Adrenal gland (tissue), 9 donors: ENCODE measurements at regions not wholly inside any gene's neighbourhood (a gene's known extent, or its start where the extent isn't known, plus 50 kb on each side); places are given as distances from the start of the nearest gene placed in this dataset.

Experiments used
- DNase-seq, 7 donors: peaks; one replicate each; pipeline ENCODE4 v3.0.0-alpha.2; 2019 to 2020
- H3K27ac ChIP-seq, 5 donors: fragments of 200-600 bp; sonication (generic) in 4 of 5; 1 replicate in 3 of 5; 2 replicates in 2 of 5; pipeline versions ENCODE4 v1.5.1 to v1.8.0; 2016 to 2020; ENCODE audit warnings: mild to moderate bottlenecking in 1 of 5
- H3K27me3 ChIP-seq: fragments of 200-600 bp; 2 replicates; pipeline ENCODE4 v1.8.0; 2021
- H3K36me3 ChIP-seq, 2 donors: fragments of 200-600 bp; replicated peaks in 1 of 2; 1 replicate in 1 of 2; 2 replicates in 1 of 2; pipeline versions ENCODE4 v1.5.1 to v1.8.0; 2018 to 2022
- H3K4me1 ChIP-seq, 2 donors: fragments of 200-600 bp; replicated peaks in 1 of 2; 1 replicate in 1 of 2; 2 replicates in 1 of 2; pipeline versions ENCODE4 v1.5.1 to v1.8.0; 2018 to 2021
- H3K4me3 ChIP-seq, 4 donors: fragments of 200-600 bp; sonication (generic) in 3 of 4; one replicate each; pipeline ENCODE4 v1.5.1; 2016 to 2018
- H3K9me3 ChIP-seq, 3 donors: fragments of 200-600 bp; sonication (generic) in 1 of 3; replicated peaks in 1 of 3; 1 replicate in 2 of 3; 2 replicates in 1 of 3; pipeline versions ENCODE4 v1.5.1 to v1.8.0; 2016 to 2021
- POLR2A ChIP-seq, 2 donors: fragments of 450-650 bp; IDR thresholded peaks; one replicate each; pipeline ENCODE4 v1.6.1; 2017; ENCODE audit warnings: antibody characterized with exemption in 2 of 2, mild to moderate bottlenecking in 2 of 2, moderate library complexity in 1 of 2
- WGBS, 4 donors: extraction: QIAGEN DNeasy Blood & Tissue Kit in 2 of 4; methylation state at CpG; one replicate each; pipeline versions ENCODE4 v1.1.5 to v1.1.7; 2013 to 2017; 5-methylcytosine and 5-hydroxymethylcytosine counted together
- intact Hi-C, 2 donors: fragments of 100-400 bp; cut with DNase I; formaldehyde crosslinking; loops; one replicate each; pipeline versions ENCODE4 v1.14.1 to v1.15.0; 2022 to 2023
- TF ChIP-seq, protein P1 (sequence below), 6 experiments: fragments of 450-650 bp in 4 of 6; fragments of 200-600 bp in 2 of 6; sonication (generic) in 1 of 6; IDR thresholded peaks; 1 replicate in 5 of 6; 2 replicates in 1 of 6; pipeline versions ENCODE4 v1.5.1 to v1.8.0; 2016 to 2021; ENCODE audit warnings: antibody characterized with exemption in 6 of 6, mild to moderate bottlenecking in 2 of 6, moderate library complexity in 1 of 6
- donor health status: healthy with polysubstance abuse.
- donor health status: Bipolar disorder and iron deficiency.
- donor health status: DM: yes; HTN: yes; CAD: no.
- donor health status: DM: no; HTN: no; CAD: no.
- donor health status: DM: no; HTN: no; CAD: no.

DNA sequence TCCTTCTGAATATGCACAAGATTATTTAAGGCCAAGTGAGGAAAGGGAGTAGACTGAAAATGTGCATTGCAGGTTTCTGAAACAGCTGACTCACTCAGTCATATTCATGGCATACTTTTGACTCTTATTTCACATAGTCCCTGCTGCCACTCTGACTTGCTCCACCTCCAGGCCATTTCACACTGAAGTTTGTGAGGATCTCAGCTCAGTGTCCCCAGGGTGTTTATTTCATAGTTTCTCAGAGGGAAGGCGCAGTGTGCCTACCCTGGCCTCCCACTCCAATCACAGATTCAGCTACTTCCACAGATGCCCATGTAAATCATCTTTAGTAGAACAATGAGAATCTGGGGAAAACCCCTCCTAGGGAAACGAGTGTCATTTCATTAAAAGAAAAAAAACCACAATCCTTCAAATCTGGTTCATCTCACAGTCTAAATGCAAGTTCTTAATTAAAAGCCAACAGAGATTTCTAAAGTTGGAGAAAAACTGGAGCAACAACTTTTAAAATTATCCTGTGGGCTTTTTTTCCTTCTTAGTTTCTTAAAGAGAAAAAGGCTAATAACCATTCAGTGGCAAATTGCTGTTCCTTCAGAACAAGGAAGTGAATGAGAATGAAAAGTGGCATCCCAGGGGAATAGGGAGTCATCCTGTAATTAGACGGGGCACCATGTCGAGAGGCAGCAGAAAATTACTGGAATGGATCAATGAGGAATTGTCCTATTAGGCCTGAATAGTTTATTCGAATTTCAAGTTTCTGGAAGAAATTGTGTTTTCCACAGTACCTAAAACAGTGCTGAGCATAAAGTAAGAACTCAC lies 133.6 kb downstream of the TFAP2B start:
- intact Hi-C loops, result no loop called here
- Histone ChIP-seq H3K4me1 (no peaks in the 10 kb centered on the region), H3K27ac (no peak overlapping the region), H3K36me3 (no peaks in the 10 kb centered on the region), H3K9me3 (no peaks in the 10 kb centered on the region), H3K27me3 (no peaks in the 10 kb centered on the region), H3K4me3 (no peak overlapping the region)
- no peak for DNase-seq
- 51 to 62% (median 54%) methylated on average over 5 of the region's 5 CpGs for WGBS, 4 donors
- no peak for TF ChIP-seq POLR2A (IDR thresholded peaks at IDR 0.05)
- TF ChIP-seq, protein P1, sequence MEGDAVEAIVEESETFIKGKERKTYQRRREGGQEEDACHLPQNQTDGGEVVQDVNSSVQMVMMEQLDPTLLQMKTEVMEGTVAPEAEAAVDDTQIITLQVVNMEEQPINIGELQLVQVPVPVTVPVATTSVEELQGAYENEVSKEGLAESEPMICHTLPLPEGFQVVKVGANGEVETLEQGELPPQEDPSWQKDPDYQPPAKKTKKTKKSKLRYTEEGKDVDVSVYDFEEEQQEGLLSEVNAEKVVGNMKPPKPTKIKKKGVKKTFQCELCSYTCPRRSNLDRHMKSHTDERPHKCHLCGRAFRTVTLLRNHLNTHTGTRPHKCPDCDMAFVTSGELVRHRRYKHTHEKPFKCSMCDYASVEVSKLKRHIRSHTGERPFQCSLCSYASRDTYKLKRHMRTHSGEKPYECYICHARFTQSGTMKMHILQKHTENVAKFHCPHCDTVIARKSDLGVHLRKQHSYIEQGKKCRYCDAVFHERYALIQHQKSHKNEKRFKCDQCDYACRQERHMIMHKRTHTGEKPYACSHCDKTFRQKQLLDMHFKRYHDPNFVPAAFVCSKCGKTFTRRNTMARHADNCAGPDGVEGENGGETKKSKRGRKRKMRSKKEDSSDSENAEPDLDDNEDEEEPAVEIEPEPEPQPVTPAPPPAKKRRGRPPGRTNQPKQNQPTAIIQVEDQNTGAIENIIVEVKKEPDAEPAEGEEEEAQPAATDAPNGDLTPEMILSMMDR (IDR thresholded peaks at IDR 0.05), result no peak

- Histone ChIP-seq H3K27ac (no peak overlapping the region), H3K36me3 (no peaks in the 10 kb centered on the region), H3K9me3 (no peaks in the 10 kb centered on the region), H3K27me3 (no peaks in the 10 kb centered on the region), H3K4me3 (no peak overlapping the region), H3K4me1 (no peaks in the 10 kb centered on the region)
- 72 to 79% (median 75%) methylated on average over 6 of the region's 6 CpGs for WGBS, 4 donors
- no peak for DNase-seq
- intact Hi-C loops, result no loop called here
- TF ChIP-seq, protein P1 (IDR thresholded peaks at IDR 0.05), result no peak
- TF ChIP-seq POLR2A (IDR thresholded peaks at IDR 0.05), result no peak
These were observed 137.3 kb downstream of the TFAP2B start for GRCh38 chr6:50956014-50956413.

DNA sequence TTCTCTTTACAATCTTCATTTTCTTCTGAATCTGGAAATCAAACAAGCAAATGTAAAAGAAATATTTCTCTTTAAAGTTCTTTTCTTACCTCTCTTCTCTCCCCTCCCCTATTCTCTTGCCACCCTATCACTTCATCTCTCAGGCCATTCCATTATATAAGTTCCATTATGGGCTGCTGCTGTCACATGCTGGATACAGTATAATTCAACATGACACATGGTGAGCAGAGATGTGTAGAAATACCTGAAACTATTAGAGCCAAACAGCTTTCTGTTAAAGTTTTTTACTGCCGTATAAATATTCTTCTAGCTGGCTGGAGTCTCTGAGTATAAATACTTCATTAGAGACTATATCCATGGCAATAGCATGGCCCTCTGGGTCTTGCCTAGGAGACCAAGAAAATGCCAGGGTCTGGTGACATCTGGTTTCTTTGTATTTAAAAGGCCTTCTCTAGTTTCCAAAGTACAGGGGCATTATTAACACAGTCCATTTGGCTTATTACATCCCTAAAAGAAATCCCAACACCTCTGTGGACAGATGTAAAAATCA lies 139.6 kb downstream of the TFAP2B start:
- Histone ChIP-seq H3K27ac (no peak overlapping the region), H3K4me1 (no peaks in the 10 kb centered on the region), H3K36me3 (no peaks in the 10 kb centered on the region), H3K4me3 (no peak overlapping the region), H3K27me3 (no peaks in the 10 kb centered on the region), H3K9me3 (no peaks in the 10 kb centered on the region)
- WGBS, 4 donors, result 62 to 81% (median 76%) methylated on average over 1 of the region's 1 CpG
- TF ChIP-seq, protein P1 (IDR thresholded peaks at IDR 0.05), result no peak
- no peak for TF ChIP-seq POLR2A (IDR thresholded peaks at IDR 0.05)
- intact Hi-C loops, result no loop called here
- DNase-seq, result no peak

GRCh38 chr6:50959081-50959641 lies 140.5 kb downstream of the TFAP2B start:
- intact Hi-C loops, result no loop called here
- TF ChIP-seq, protein P1 (IDR thresholded peaks at IDR 0.05), result no peak
- no peak for TF ChIP-seq POLR2A (IDR thresholded peaks at IDR 0.05)
- Histone ChIP-seq H3K27me3 (no peaks in the 10 kb centered on the region), H3K4me1 (no peaks in the 10 kb centered on the region), H3K27ac (no peak overlapping the region), H3K36me3 (no peaks in the 10 kb centered on the region), H3K9me3 (no peaks in the 10 kb centered on the region), H3K4me3 (no peak overlapping the region)
- DNase-seq, result no peak
- 55 to 65% (median 61%) methylated on average over 3 to 4 of the region's 4 CpGs for WGBS, 4 donors
